GM12878 (cell line): ENCODE measurements at regions not wholly inside any gene's neighbourhood (a gene's known extent, or its start where the extent isn't known, plus 50 kb on each side); places are given as distances from the start of the nearest gene placed in this dataset.

Source experiments
- ATAC-seq: fragments of 200-7000 bp; cut with Tn5 transposase; 3 replicates; pipeline ENCODE4 v1.9.1; 2020; ENCODE audit warnings: mild to moderate bottlenecking, moderate library complexity
- BruUV-seq: library from RNA; stranded (reverse); fragments of 400-500 nt; replicated peaks from 2 replicates; lab custom pipeline; 2021; lab: Mats Ljungman, UMichigan
- CTCF ChIA-PET: fragments of 300-600 bp; sonication (Branson Sonifier 250); formaldehyde crosslinking; extraction: SDS; loops from one replicate; lab custom pipeline; 2021; ENCODE audit warnings: inconsistent platforms; lab: Yijun Ruan, JAX
- POLR2A ChIA-PET: fragments of 350-600 bp; formaldehyde crosslinking; extraction: SDS; loops from one replicate; lab custom pipeline; 2021; ENCODE audit warnings: inconsistent platforms; lab: Charles Lee
- RAD21 ChIA-PET: fragments of 300-600 bp; sonication (Branson Sonifier 250); formaldehyde crosslinking; loops from one replicate; lab custom pipeline; 2023; ENCODE audit warnings: antibody characterized with exemption; ENCODE audit not compliant: unreplicated experiment; lab: Charles Lee
- SMC1A ChIA-PET: fragments of 300-600 bp; sonication (Branson Sonifier 250); formaldehyde crosslinking; loops from one replicate; lab custom pipeline; 2023; ENCODE audit not compliant: unreplicated experiment, uncharacterized antibody; lab: Charles Lee
- DNase-seq: peaks from one replicate; pipeline ENCODE4 v3.0.0-alpha.2; 2011; ENCODE audit warnings: low read depth, low spot score
- FAIRE-seq: peaks from 3 replicates; lab custom pipeline; 2011; peaks lifted over from hg19 to GRCh38; lab: Jason Lieb, UNC
- H2AFZ ChIP-seq: 2 replicates; pipeline ENCODE4 v1.6.0; 2011; ENCODE audit warnings: low read depth, low read length, control low read depth; ENCODE audit not compliant: control insufficient read depth
- H3K27ac ChIP-seq: 2 replicates; pipeline ENCODE4 v1.5.1; 2011; ENCODE audit warnings: control low read depth; ENCODE audit not compliant: control insufficient read depth, insufficient read depth
- H3K27me3 ChIP-seq, 2 experiments: replicated peaks in 1 of 2; 2 replicates each; pipeline versions ENCODE4 v1.6.0 to v1.6.1; 2011; ENCODE audit warnings: low read length in 1 of 2; ENCODE audit not compliant: control insufficient read depth in 2 of 2, insufficient read depth in 2 of 2
- H3K36me3 ChIP-seq, 2 experiments: 2 replicates each; pipeline ENCODE4 v1.5.1; 2011; ENCODE audit warnings: low read length in 1 of 2; ENCODE audit not compliant: control insufficient read depth in 2 of 2, insufficient read depth in 2 of 2
- H3K4me1 ChIP-seq: 2 replicates; pipeline ENCODE4 v1.6.1; 2011; ENCODE audit warnings: mild to moderate bottlenecking, low read length, moderate library complexity, mixed read lengths; ENCODE audit not compliant: control insufficient read depth, insufficient read depth
- H3K4me2 ChIP-seq: 2 replicates; pipeline ENCODE4 v1.6.0; 2011; ENCODE audit warnings: control low read depth; ENCODE audit not compliant: control insufficient read depth, insufficient read depth
- H3K4me3 ChIP-seq: fragments of 200-600 bp; sonication (generic); 2 replicates; pipeline ENCODE4 v1.5.1; 2016
- H3K79me2 ChIP-seq: 2 replicates; pipeline ENCODE4 v1.6.0; 2011; ENCODE audit warnings: low read length; ENCODE audit not compliant: control insufficient read depth, insufficient read depth
- H3K9ac ChIP-seq: 2 replicates; pipeline ENCODE4 v1.8.0; 2011; ENCODE audit warnings: low read length, control low read depth, mixed read lengths; ENCODE audit not compliant: control insufficient read depth, insufficient read depth
- H3K9me3 ChIP-seq: replicated peaks from 3 replicates; pipeline ENCODE4 v1.5.1; 2011; ENCODE audit warnings: mild to moderate bottlenecking, low read length; ENCODE audit not compliant: control insufficient read depth, insufficient read depth
- H4K20me1 ChIP-seq: 2 replicates; pipeline ENCODE4 v1.6.0; 2011; ENCODE audit not compliant: control insufficient read depth, insufficient read depth
- BCLAF1 ChIP-seq: fragments of 450-650 bp; IDR thresholded peaks from 2 replicates; pipeline ENCODE4 v1.6.1; 2017; ENCODE audit warnings: antibody characterized with exemption, mild to moderate bottlenecking, moderate library complexity
- CREB1 ChIP-seq: IDR thresholded peaks from 2 replicates; pipeline ENCODE4 v1.6.1; 2012; ENCODE audit warnings: low read depth, mild to moderate bottlenecking, inconsistent platforms
- CREM ChIP-seq: IDR thresholded peaks from 2 replicates; pipeline ENCODE4 v1.6.1; 2014; ENCODE audit warnings: antibody characterized with exemption, low read depth
- CTCF ChIP-seq, 3 experiments: IDR thresholded peaks in 2 of 3; conservative IDR thresholded peaks in 1 of 3; 2 replicates each; pipeline ENCODE4 v1.5.1; 2011; ENCODE audit warnings: low read depth in 3 of 3, low read length in 3 of 3, mild to moderate bottlenecking in 3 of 3, control low read depth in 2 of 3, moderate library complexity in 2 of 3, inconsistent platforms in 1 of 3, mixed read lengths in 1 of 3; ENCODE audit not compliant: control insufficient read depth in 2 of 3, insufficient read depth in 1 of 3; ENCODE audit errors: extremely low read depth in 1 of 3
- EZH2 ChIP-seq: IDR thresholded peaks from 2 replicates; pipeline ENCODE4 v1.6.1; 2012; ENCODE audit warnings: low read depth, mild to moderate bottlenecking, control low read depth, inconsistent platforms, low read length, borderline replicate concordance; ENCODE audit not compliant: control insufficient read depth
- GABPA ChIP-seq: IDR thresholded peaks from 2 replicates; pipeline ENCODE4 v1.6.1; 2014; ENCODE audit warnings: antibody characterized with exemption, low read depth, mild to moderate bottlenecking, inconsistent platforms
- HCFC1 ChIP-seq: fragments of 150-350 bp; IDR thresholded peaks from 2 replicates; pipeline ENCODE4 v1.6.1; 2014; ENCODE audit warnings: low read length
- MTA3 ChIP-seq: IDR thresholded peaks from 2 replicates; pipeline ENCODE4 v1.6.1; 2012; ENCODE audit warnings: low read length, inconsistent platforms, borderline replicate concordance
- NFXL1 ChIP-seq: fragments of 450-650 bp; IDR thresholded peaks from 2 replicates; pipeline ENCODE4 v1.6.1; 2017; ENCODE audit warnings: antibody characterized with exemption, mild to moderate bottlenecking, borderline replicate concordance
- PKNOX1 ChIP-seq: fragments of 450-650 bp; IDR thresholded peaks from 2 replicates; pipeline ENCODE4 v1.6.1; 2016; ENCODE audit warnings: mild to moderate bottlenecking
- SP1 ChIP-seq: IDR thresholded peaks from one replicate; pipeline ENCODE4 v1.6.1; 2011; ENCODE audit warnings: low read depth, low read length
- ZNF622 ChIP-seq: fragments of 450-650 bp; IDR thresholded peaks from 2 replicates; pipeline ENCODE4 v1.6.1; 2017; ENCODE audit warnings: mild to moderate bottlenecking, inconsistent platforms
- WGBS: methylation state at CpG from one replicate; pipeline ENCODE4 v1.1.6; 2016; ENCODE audit warnings: low lambda C conversion rate; ENCODE audit not compliant: insufficient replicate concordance, insufficient coverage; ENCODE audit errors: missing lambda C conversion rate; 5-methylcytosine and 5-hydroxymethylcytosine counted together
- in situ Hi-C: fragments of 300-500 bp; cut with MboI; formaldehyde crosslinking; loops from 9 replicates; pipeline ENCODE4 v1.14.3; 2018; ENCODE audit warnings: mixed read lengths
- intact Hi-C: fragments of 100-400 bp; cut with micrococcal nuclease; formaldehyde crosslinking; loops from one replicate; pipeline ENCODE4 v1.14.2; 2022; ENCODE audit not compliant: unreplicated experiment

GRCh38 chr18:11487390-11487789 lies 122.0 kb upstream of the SLC35G4 start:
- H3K4me1 ChIP-seq = no peaks in the 10 kb centered on the region; the same call in 1 of the 2 replicates
- no peaks in the 10 kb centered on the region for H3K79me2 ChIP-seq
- CTCF ChIA-PET = no interaction called here
- H3K27ac ChIP-seq = no peak overlapping the region
- H3K9me3 ChIP-seq = no peaks in the 10 kb centered on the region
- 79% methylated on average over 1 of the region's 1 CpG for WGBS
- no peaks in the 10 kb centered on the region for H3K36me3 ChIP-seq
- no peak for ATAC-seq
- TF ChIP-seq BCLAF1 (no peak), SP1 (no peak), NFXL1 (no peak), MTA3 (no peak), CREB1 (no peak), EZH2 (no peak), HCFC1 (no peak), CTCF (IDR thresholded peaks at IDR 0.05 in 2 of 3, conservative IDR thresholded peaks at IDR 0.05 in 1 of 3; ENCODE audit: control insufficient read depth in 2 of 3, extremely low read depth in 1 of 3, insufficient read depth in 1 of 3, low read depth in 3 of 3, low read length in 3 of 3) (no peak), CREM (no peak), ZNF622 (no peak), PKNOX1 (no peak), GABPA (no peak)
- in situ Hi-C loops = no loop called here
- POLR2A ChIA-PET = no interaction called here
- H4K20me1 ChIP-seq = no peaks in the 10 kb centered on the region
- RAD21 ChIA-PET = no interaction called here
- intact Hi-C loops = no loop called here
- H3K9ac ChIP-seq = no peak overlapping the region
- H3K4me2 ChIP-seq = no peak overlapping the region
- H3K4me3 ChIP-seq = no peak overlapping the region
- DNase-seq = no peak
- SMC1A ChIA-PET = no interaction called here
- no TSS peak for BruUV-seq
- FAIRE-seq = no peak
- no peak overlapping the region for H2AFZ ChIP-seq
- peaks cover 0 to 3% of the 10 kb centered on the region in 2 experiments; a peak in 1 of 4 replicates for H3K27me3 ChIP-seq
